ENCODE measurements at regions not wholly inside any gene's neighbourhood (a gene's known extent, or its start where the extent isn't known, plus 50 kb on each side); places are given as distances from the start of the nearest gene placed in this dataset.

- TF ChIP-seq TAF1 (IDR thresholded peaks at IDR 0.05; ENCODE audit: borderline replicate concordance, insufficient read depth, low read length) (no peak), POLR2AphosphoS5 (IDR thresholded peaks at IDR 0.05; ENCODE audit: low read depth, low read length) (no peak), FOXP2 (optimal IDR thresholded peaks at IDR 0.05; ENCODE audit: borderline replicate concordance, extremely low read depth, extremely low read length, insufficient read depth) (no peak), REST (IDR thresholded peaks at IDR 0.05; ENCODE audit: insufficient read depth in 1 of 2, low read depth in 2 of 2, low read length in 2 of 2) (no peak), SIN3A (IDR thresholded peaks at IDR 0.05; ENCODE audit: borderline replicate concordance, insufficient read depth, low read length) (no peak)
These were observed 1044.7 kb downstream of the IGSF11 start for GRCh38 chr3:117989982-117990381.

- TF ChIP-seq SIN3A (IDR thresholded peaks at IDR 0.05; ENCODE audit: borderline replicate concordance, insufficient read depth, low read length) (no peak), REST (IDR thresholded peaks at IDR 0.05; ENCODE audit: insufficient read depth in 1 of 2, low read depth in 2 of 2, low read length in 2 of 2) (no peak), TAF1 (IDR thresholded peaks at IDR 0.05; ENCODE audit: borderline replicate concordance, insufficient read depth, low read length) (no peak), POLR2AphosphoS5 (IDR thresholded peaks at IDR 0.05; ENCODE audit: low read depth, low read length) (no peak), FOXP2 (optimal IDR thresholded peaks at IDR 0.05; ENCODE audit: borderline replicate concordance, extremely low read depth, extremely low read length, insufficient read depth) (no peak)
These were observed 1044.0 kb downstream of the IGSF11 start for GRCh38 chr3:117990627-117991026.

- no peak for TF ChIP-seq POLR2AphosphoS5 (IDR thresholded peaks at IDR 0.05; ENCODE audit: low read depth, low read length)
- TF ChIP-seq TAF1 (IDR thresholded peaks at IDR 0.05; ENCODE audit: borderline replicate concordance, insufficient read depth, low read length): no peak
- no peak for TF ChIP-seq REST (IDR thresholded peaks at IDR 0.05; ENCODE audit: insufficient read depth in 1 of 2, low read depth in 2 of 2, low read length in 2 of 2)
- TF ChIP-seq FOXP2 (optimal IDR thresholded peaks at IDR 0.05; ENCODE audit: borderline replicate concordance, extremely low read depth, extremely low read length, insufficient read depth): no peak
- no peak for TF ChIP-seq SIN3A (IDR thresholded peaks at IDR 0.05; ENCODE audit: borderline replicate concordance, insufficient read depth, low read length)
These were observed 1038.7 kb downstream of the IGSF11 start for GRCh38 chr3:117995842-117996437.

- TF ChIP-seq POLR2AphosphoS5 (IDR thresholded peaks at IDR 0.05; ENCODE audit: low read depth, low read length): no peak; the same call in 1 of the 2 replicates
- TF ChIP-seq TAF1 (IDR thresholded peaks at IDR 0.05; ENCODE audit: borderline replicate concordance, insufficient read depth, low read length): no peak
- no peak for TF ChIP-seq FOXP2 (optimal IDR thresholded peaks at IDR 0.05; ENCODE audit: borderline replicate concordance, extremely low read depth, extremely low read length, insufficient read depth)
- TF ChIP-seq SIN3A (IDR thresholded peaks at IDR 0.05; ENCODE audit: borderline replicate concordance, insufficient read depth, low read length): no peak
- no peak for TF ChIP-seq REST (IDR thresholded peaks at IDR 0.05; ENCODE audit: insufficient read depth in 1 of 2, low read depth in 2 of 2, low read length in 2 of 2)
These were observed 1037.2 kb downstream of the IGSF11 start for GRCh38 chr3:117997201-117998049.

Measured in PFSK-1 (cell line).